ENCODE measurements at regions not wholly inside any gene's neighbourhood (a gene's known extent, or its start where the extent isn't known, plus 50 kb on each side); places are given as distances from the start of the nearest gene placed in this dataset.
A peak's percentile ranks its signal among the peaks of the same experiment; 100 is the strongest.
"Not testable (repeated sequence)": the region's sequence is repeated elsewhere in the genome, so short reads cannot be mapped to it uniquely, and the experiment has no call there.

- DNase-seq (ENCODE audit: low spot score) = no peak
- no peak for TF ChIP-seq CTCF (IDR thresholded peaks at IDR 0.05; ENCODE audit: extremely low read depth, missing control alignments)
Observed at GRCh38 chr1:244144053-244144452, 93.0 kb downstream of the ZBTB18 start.

DNA sequence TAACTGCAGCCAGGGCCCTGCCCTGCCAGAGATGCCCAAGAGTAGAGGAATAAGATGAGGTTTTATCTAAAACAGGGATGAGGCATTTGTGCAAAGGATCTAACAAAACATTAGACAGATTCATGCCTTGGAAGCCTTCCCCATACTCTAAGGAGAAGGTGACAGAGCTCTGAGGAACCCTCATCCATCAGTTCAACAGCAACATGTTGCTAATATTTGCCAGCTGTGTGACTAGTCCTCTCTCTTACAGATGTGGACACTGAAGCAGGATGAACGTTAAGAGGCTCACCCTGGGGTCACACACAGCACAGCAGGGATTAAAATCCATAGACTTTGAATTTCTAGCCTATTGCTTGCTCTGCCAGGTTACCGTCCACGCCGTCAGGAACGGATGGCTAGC lies 99.0 kb downstream of the ZBTB18 start:
- DNase-seq (ENCODE audit: low spot score) = no peak
- TF ChIP-seq CTCF (IDR thresholded peaks at IDR 0.05; ENCODE audit: extremely low read depth, missing control alignments) = no peak

- DNase-seq (ENCODE audit: low spot score) = peak; percentile 33
- no peak for TF ChIP-seq CTCF (IDR thresholded peaks at IDR 0.05; ENCODE audit: extremely low read depth, missing control alignments)
Observed at GRCh38 chr1:244150665-244151064, 99.6 kb downstream of the ZBTB18 start.

DNA sequence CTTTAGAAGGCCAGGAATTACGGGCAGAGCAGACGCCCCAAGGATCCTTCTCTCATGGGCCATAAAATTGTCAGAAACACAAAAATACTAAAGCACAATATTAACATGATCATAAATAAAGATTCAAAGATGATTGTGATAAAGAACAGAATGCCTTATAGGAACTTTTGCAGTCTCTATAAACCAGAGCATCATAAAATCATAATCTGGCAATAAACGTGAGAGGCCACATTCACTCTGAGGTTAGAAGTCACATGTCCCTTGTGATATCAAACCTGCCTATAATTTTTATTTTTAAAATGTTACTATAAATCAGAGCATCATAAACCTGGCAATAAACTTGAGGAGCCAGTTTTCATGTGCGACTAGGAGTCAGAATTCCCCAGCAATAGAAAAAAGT lies 100.5 kb downstream of the ZBTB18 start:
- TF ChIP-seq CTCF (IDR thresholded peaks at IDR 0.05; ENCODE audit: extremely low read depth, missing control alignments) = no peak
- no peak for DNase-seq (ENCODE audit: low spot score)

DNA sequence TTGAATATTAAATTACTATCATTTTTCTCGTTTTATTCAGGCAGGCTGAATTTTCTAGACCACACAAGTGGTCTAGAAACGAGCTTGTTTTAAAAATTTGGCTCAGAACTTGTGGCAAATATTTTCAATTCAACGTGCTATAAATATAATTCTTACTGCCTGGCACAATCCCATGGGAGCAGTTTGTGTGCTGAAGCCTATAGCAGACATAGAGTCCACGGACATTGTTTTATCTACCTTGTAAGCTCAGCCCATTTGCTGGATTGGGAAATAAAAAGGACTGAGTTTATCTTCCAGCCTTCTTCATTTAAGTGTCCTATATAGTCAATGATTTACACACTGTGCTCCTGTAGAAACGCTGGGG lies 103.4 kb downstream of the ZBTB18 start:
- TF ChIP-seq CTCF (IDR thresholded peaks at IDR 0.05; ENCODE audit: extremely low read depth, missing control alignments) = no peak
- no peak for DNase-seq (ENCODE audit: low spot score)

DNA sequence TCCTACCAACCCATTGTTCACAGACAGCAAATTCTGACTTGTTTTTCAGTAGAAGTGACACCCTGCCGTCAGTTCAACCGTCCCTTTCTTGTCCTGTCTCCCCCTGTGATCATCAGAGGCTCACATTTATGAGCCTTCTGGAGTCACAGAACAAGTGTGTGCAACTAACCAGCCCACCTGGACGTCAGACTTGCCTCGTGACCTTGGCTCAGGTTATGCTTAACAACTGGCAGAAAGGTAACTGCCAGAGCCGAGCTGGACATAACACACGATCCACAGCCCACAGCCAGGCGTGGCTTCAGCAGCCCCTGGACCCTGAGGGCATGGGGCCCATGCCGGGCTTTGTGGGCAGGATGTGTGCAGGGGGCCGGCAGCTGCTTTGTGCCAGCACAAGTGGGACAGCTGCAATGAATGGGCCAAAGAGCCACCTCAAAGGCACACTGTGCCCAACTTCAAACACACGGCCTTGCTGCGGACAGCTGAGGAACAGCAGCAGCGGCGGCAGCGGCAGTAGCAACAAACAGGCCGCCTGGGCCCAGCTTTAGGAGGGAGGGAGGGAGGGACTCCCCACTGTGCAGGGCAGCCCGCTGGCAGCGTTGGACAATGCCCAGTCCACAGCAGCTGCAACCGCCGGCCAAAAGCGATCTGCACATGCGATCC lies 103.9 kb downstream of the ZBTB18 start:
- no peak for TF ChIP-seq CTCF (IDR thresholded peaks at IDR 0.05; ENCODE audit: extremely low read depth, missing control alignments)
- no peak for DNase-seq (ENCODE audit: low spot score)

GRCh38 chr1:244155661-244156060 lies 104.6 kb downstream of the ZBTB18 start:
- no peak for TF ChIP-seq CTCF (IDR thresholded peaks at IDR 0.05; ENCODE audit: extremely low read depth, missing control alignments)
- DNase-seq (ENCODE audit: low spot score) = no peak

DNA sequence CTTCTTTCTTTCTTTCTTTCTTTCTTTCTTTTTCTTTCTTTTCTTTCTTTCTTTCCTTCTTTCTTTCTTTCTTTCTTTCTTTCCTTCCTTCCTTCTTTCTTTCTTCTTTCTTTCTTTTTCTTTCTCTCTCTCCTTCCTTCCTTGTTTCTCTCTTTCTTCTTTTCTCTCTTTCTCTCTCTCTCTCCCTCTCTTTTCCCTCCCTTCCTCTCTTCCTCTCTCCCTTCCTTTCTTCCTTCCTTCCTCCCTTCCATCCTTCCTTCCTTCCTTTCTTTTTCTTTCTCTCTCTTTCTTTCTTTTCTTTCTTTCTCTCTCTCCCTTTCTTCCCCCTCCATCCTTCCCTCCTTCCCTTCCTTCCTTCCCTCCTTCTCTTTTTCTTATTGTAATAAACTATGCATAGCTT lies 105.5 kb downstream of the ZBTB18 start:
- not testable (repeated sequence) for DNase-seq (ENCODE audit: low spot score)
